ENCODE measurements at regions not wholly inside any gene's neighbourhood (a gene's known extent, or its start where the extent isn't known, plus 50 kb on each side); places are given as distances from the start of the nearest gene placed in this dataset.

- Histone ChIP-seq H4K20me1 (replicated peaks; ENCODE audit: insufficient read depth) (peaks cover 7% of the 10 kb centered on the region; the same call in 1 of the 2 replicates), H3K4me2 (peak overlapping the region; percentile 4; the same call in 1 of the 2 replicates), H2AFZ (no peak overlapping the region), H3K4me1 (ENCODE audit: insufficient read depth) (peaks cover 57% of the 10 kb centered on the region), H3K9me2 (ENCODE audit: insufficient read depth) (no peaks in the 10 kb centered on the region), H3K36me3 (ENCODE audit: insufficient read depth) (no peaks in the 10 kb centered on the region), H3F3A (replicated peaks; ENCODE audit: low read depth) (no peaks in the 10 kb centered on the region), H3K27ac (ENCODE audit: low read depth) (no peak overlapping the region), H3K4me3 (0 out of 2 replicates have a peak overlapping the region, but pooled peaks have one; percentile 6), H3K79me2 (replicated peaks; ENCODE audit: insufficient read depth) (peaks cover 83% of the 10 kb centered on the region), H3K27me3 (ENCODE audit: insufficient read depth) (no peaks in the 10 kb centered on the region)
- Mint-ChIP-seq H3K36me3 (ENCODE audit: low read depth) (no peaks in the 10 kb centered on the region), H3K27me3 (ENCODE audit: insufficient read depth, low read depth, poor library complexity) (peaks cover 12% of the 10 kb centered on the region), H3K4me3 (peak overlapping the region; percentile 8; the same call in 1 of the 3 replicates), H3K9me3 (no peaks in the 10 kb centered on the region; the same call in 2 of the 3 replicates), H3K4me1 (peaks cover 55% of the 10 kb centered on the region), H3K27ac (no peak overlapping the region)
- TF ChIP-seq EZH2phosphoT487 (IDR thresholded peaks at IDR 0.05; ENCODE audit: unreplicated experiment) (no peak), ZNF114 (CRISPR knock-in tag; IDR thresholded peaks at IDR 0.05) (no peak), JUNB (IDR thresholded peaks at IDR 0.05; ENCODE audit: unreplicated experiment) (no peak), CREB1 (CRISPR knock-in tag; IDR thresholded peaks at IDR 0.05; ENCODE audit: low read depth) (no peak), CTCF (conservative IDR thresholded peaks at IDR 0.05; ENCODE audit: low read depth in 2 of 2) (no peak), REST (IDR thresholded peaks at IDR 0.05; ENCODE audit: unreplicated experiment) (no peak), ZNF331 (CRISPR knock-in tag; IDR thresholded peaks at IDR 0.05; ENCODE audit: low read depth) (no peak), NANOG (IDR thresholded peaks at IDR 0.05; ENCODE audit: borderline replicate concordance) (no peak), STAT1 (IDR thresholded peaks at IDR 0.05; ENCODE audit: unreplicated experiment) (no peak), ZNF462 (CRISPR knock-in tag; IDR thresholded peaks at IDR 0.05) (no peak), POLR2AphosphoS5 (IDR thresholded peaks at IDR 0.05; ENCODE audit: low read depth) (no peak), EZH2 (IDR thresholded peaks at IDR 0.05; ENCODE audit: low read depth, unreplicated experiment) (no peak)
- TF ChIP-seq, protein P1, sequence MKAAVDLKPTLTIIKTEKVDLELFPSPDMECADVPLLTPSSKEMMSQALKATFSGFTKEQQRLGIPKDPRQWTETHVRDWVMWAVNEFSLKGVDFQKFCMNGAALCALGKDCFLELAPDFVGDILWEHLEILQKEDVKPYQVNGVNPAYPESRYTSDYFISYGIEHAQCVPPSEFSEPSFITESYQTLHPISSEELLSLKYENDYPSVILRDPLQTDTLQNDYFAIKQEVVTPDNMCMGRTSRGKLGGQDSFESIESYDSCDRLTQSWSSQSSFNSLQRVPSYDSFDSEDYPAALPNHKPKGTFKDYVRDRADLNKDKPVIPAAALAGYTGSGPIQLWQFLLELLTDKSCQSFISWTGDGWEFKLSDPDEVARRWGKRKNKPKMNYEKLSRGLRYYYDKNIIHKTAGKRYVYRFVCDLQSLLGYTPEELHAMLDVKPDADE (IDR thresholded peaks at IDR 0.05): no peak
- ATAC-seq (no peak), DNase-seq (ENCODE audit: low spot score) (no peak)
These were observed 115.2 kb upstream of the BEND6 start for GRCh38 chr6:56839533-56840183.

Measured in GM23338 (cell line).